ENCODE measurements at regions not wholly inside any gene's neighbourhood (a gene's known extent, or its start where the extent isn't known, plus 50 kb on each side); places are given as distances from the start of the nearest gene placed in this dataset.

GRCh38 chr13:50106559-50106958 lies 91.3 kb downstream of the KCNRG start:
- no peak for DNase-seq

- DNase-seq: no peak
Measured at GRCh38 chr13:50107205-50107604, 92.0 kb downstream of the KCNRG start.

- no peak for DNase-seq
Measured at GRCh38 chr13:50114961-50115360, 99.7 kb downstream of the KCNRG start.

- DNase-seq: no peak
Measured at GRCh38 chr13:50115695-50116094, 100.5 kb downstream of the KCNRG start.

- DNase-seq: no peak
Measured at GRCh38 chr13:50116430-50116973, 101.3 kb downstream of the KCNRG start.

- no peak for DNase-seq
Measured at GRCh38 chr13:50119591-50119990, 104.3 kb downstream of the KCNRG start.

- peak; percentile 30 for DNase-seq
Measured at GRCh38 chr13:50122455-50122854, 107.2 kb downstream of the KCNRG start.

- DNase-seq: peak; percentile 18
Measured at GRCh38 chr13:50123002-50123401, 107.8 kb downstream of the KCNRG start.

GRCh38 chr13:50123515-50123861 lies 108.2 kb downstream of the KCNRG start:
- DNase-seq: no peak

- peak; percentile 86 for DNase-seq
Measured at GRCh38 chr13:50123862-50124535, 108.8 kb downstream of the KCNRG start.

GRCh38 chr13:50124536-50125303 lies 109.5 kb downstream of the KCNRG start:
- peak; percentile 94 for DNase-seq

- DNase-seq: no peak
Measured at GRCh38 chr13:50125304-50125553, 110.0 kb downstream of the KCNRG start.

- DNase-seq: peak; percentile 92
Measured at GRCh38 chr13:50125554-50126262, 110.5 kb downstream of the KCNRG start.

GRCh38 chr13:50126263-50126992 lies 111.2 kb downstream of the KCNRG start:
- DNase-seq: peak; percentile 51

GRCh38 chr13:50126993-50127725 lies 111.9 kb downstream of the KCNRG start:
- no peak for DNase-seq

GRCh38 chr13:50127726-50128291 lies 112.6 kb downstream of the KCNRG start:
- no peak for DNase-seq

- DNase-seq: no peak
Measured at GRCh38 chr13:50128428-50128931, 113.2 kb downstream of the KCNRG start.

- no peak for DNase-seq
Measured at GRCh38 chr13:50129081-50129705, 113.9 kb downstream of the KCNRG start.

- DNase-seq: no peak
Measured at GRCh38 chr13:50129706-50130122, 114.5 kb downstream of the KCNRG start.

GRCh38 chr13:50130123-50130946 lies 115.1 kb downstream of the KCNRG start:
- peak; percentile 58 for DNase-seq
